OCI-LY3 (cell line): ENCODE measurements at regions not wholly inside any gene's neighbourhood (a gene's known extent, or its start where the extent isn't known, plus 50 kb on each side); places are given as distances from the start of the nearest gene placed in this dataset.

Source experiments
- CTCF ChIP-seq: fragments of 200-600, 300-600 bp; sonication (generic); IDR thresholded peaks from 2 replicates; pipeline ENCODE4 v1.5.1; 2014; ENCODE audit warnings: antibody characterized with exemption, low read length, low read depth
- EZH2phosphoT487 ChIP-seq: fragments of 200-600 bp; shearing (Covaris generic); IDR thresholded peaks from 2 replicates; pipeline ENCODE4 v1.6.1; 2018; ENCODE audit warnings: antibody characterized with exemption, mixed run types, low read depth

DNA sequence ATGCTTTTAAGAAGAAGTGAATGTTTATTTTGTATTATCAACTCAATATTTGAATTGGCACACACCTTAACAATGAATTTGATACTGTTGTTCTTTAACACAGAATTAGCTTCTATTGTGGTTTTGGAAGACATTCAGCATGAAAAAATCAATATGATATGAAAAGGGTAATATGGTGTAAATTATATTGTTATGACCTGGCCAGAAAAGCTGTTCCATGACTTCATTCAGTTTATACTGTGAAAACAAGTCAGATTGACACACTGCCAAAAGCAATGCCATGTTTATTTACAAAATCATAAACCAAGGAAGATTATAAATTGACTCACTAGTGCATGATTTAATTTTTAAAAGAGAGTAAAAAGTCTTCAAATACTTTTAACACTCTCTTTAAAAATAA lies 851.4 kb upstream of the SEL1L start:
- TF ChIP-seq CTCF (no peak), EZH2phosphoT487 (no peak)
